Ovary (tissue), 7 donors: ENCODE measurements at regions not wholly inside any gene's neighbourhood (a gene's known extent, or its start where the extent isn't known, plus 50 kb on each side); places are given as distances from the start of the nearest gene placed in this dataset.

Experiments
- DNase-seq, 5 donors: peaks; one replicate each; pipeline ENCODE4 v3.0.0-alpha.2; 2019 to 2020
- H3K27ac ChIP-seq, 2 donors: fragments of 200-600 bp; one replicate each; pipeline versions ENCODE4 v1.5.1 to v1.8.0; 2019 to 2022
- H3K27me3 ChIP-seq: fragments of 200-600 bp; one replicate; pipeline ENCODE4 v1.8.0; 2022
- H3K36me3 ChIP-seq: fragments of 200-600 bp; sonication (generic); one replicate; pipeline ENCODE4 v1.5.1; 2019
- H3K4me1 ChIP-seq: one replicate; pipeline ENCODE4 v1.8.1; 2013; ENCODE audit warnings: mild to moderate bottlenecking, moderate library complexity; ENCODE audit not compliant: insufficient read depth
- H3K4me3 ChIP-seq: fragments of 200-600 bp; sonication (generic); one replicate; pipeline ENCODE4 v1.5.1; 2017
- H3K9me3 ChIP-seq, 2 donors: fragments of 200-600 bp in 1 of 2; sonication (generic) in 1 of 2; one replicate each; pipeline versions ENCODE4 v1.5.1 to v1.8.1; 2013 to 2019; ENCODE audit warnings: mild to moderate bottlenecking in 1 of 2, moderate library complexity in 1 of 2
- CTCF ChIP-seq, 3 donors: fragments of 450-650 bp in 2 of 3; fragments of 200-600 bp in 1 of 3; IDR thresholded peaks; one replicate each; pipeline versions ENCODE4 v1.5.1 to v1.8.0; 2016 to 2022; ENCODE audit warnings: antibody characterized with exemption in 3 of 3, mild to moderate bottlenecking in 1 of 3
- EP300 ChIP-seq: sonication (generic); formaldehyde crosslinking; IDR thresholded peaks from one replicate; pipeline ENCODE4 v1.6.1; 2017; ENCODE audit warnings: antibody characterized with exemption
- POLR2A ChIP-seq: fragments of 450-650 bp; IDR thresholded peaks from one replicate; pipeline ENCODE4 v1.6.1; 2017; ENCODE audit warnings: antibody characterized with exemption, mild to moderate bottlenecking, moderate library complexity
- WGBS, 3 donors: extraction: QIAGEN DNeasy Blood & Tissue Kit in 1 of 3; methylation state at CpG; one replicate each; pipeline versions ENCODE4 v1.1.5 to v1.1.7; 2013 to 2017; 5-methylcytosine and 5-hydroxymethylcytosine counted together
- intact Hi-C, 4 donors: fragments of 100-400 bp; cut with DNase I; formaldehyde crosslinking; loops; one replicate each; pipeline versions ENCODE4 v1.11.0 to v1.15.1; 2022 to 2023
- donor health status: DM: no; HTN: no; CAD: no; lungs with moderate emphysema.
- donor health status: DM: no; HTN: no; CAD: no.
- donor health status: Bipolar disorder and iron deficiency.
- donor health status: DM: no; HTN: no; CAD: no.
- donor health status: DM: yes; HTN: yes; CAD: no.

GRCh38 chr19:31641591-31641990, 292.4 kb upstream of the TSHZ3 start:
- no peak overlapping the region for H3K27ac ChIP-seq
- DNase-seq = no peak
- H3K36me3 ChIP-seq = no peaks in the 10 kb centered on the region
- intact Hi-C loops = no loop called here
- no peaks in the 10 kb centered on the region for H3K9me3 ChIP-seq
- no peak for TF ChIP-seq CTCF (IDR thresholded peaks at IDR 0.05)
- no peak for TF ChIP-seq POLR2A
- no peak for TF ChIP-seq EP300
- no peak overlapping the region for H3K4me3 ChIP-seq
- 80 to 83% (median 82%) methylated on average over 2 of the region's 2 CpGs for WGBS, 3 donors
- H3K27me3 ChIP-seq = no peaks in the 10 kb centered on the region
- H3K4me1 ChIP-seq = no peaks in the 10 kb centered on the region

- H3K9me3 ChIP-seq = no peaks in the 10 kb centered on the region
- H3K4me3 ChIP-seq = no peak overlapping the region
- H3K36me3 ChIP-seq = no peaks in the 10 kb centered on the region
- no peak for TF ChIP-seq EP300
- TF ChIP-seq CTCF (IDR thresholded peaks at IDR 0.05) = no peak
- TF ChIP-seq POLR2A = no peak
- 77 to 89% (median 80%) methylated on average over 9 of the region's 9 CpGs for WGBS, 3 donors
- H3K27ac ChIP-seq = no peak overlapping the region
- no peaks in the 10 kb centered on the region for H3K27me3 ChIP-seq
- DNase-seq = no peak
- intact Hi-C loops = no loop called here
- H3K4me1 ChIP-seq = no peaks in the 10 kb centered on the region
These were observed 299.1 kb upstream of the TSHZ3 start for GRCh38 chr19:31648347-31648746.

- H3K4me3 ChIP-seq = no peak overlapping the region
- TF ChIP-seq CTCF (IDR thresholded peaks at IDR 0.05) = no peak
- TF ChIP-seq EP300 = no peak
- no peak for TF ChIP-seq POLR2A
- no peak for DNase-seq
- no peaks in the 10 kb centered on the region for H3K9me3 ChIP-seq
- intact Hi-C loops = no loop called here
- no peaks in the 10 kb centered on the region for H3K27me3 ChIP-seq
- 94 to 97% (median 96%) methylated on average over 9 of the region's 9 CpGs for WGBS, 3 donors
- H3K4me1 ChIP-seq = no peaks in the 10 kb centered on the region
- H3K27ac ChIP-seq = no peak overlapping the region
- no peaks in the 10 kb centered on the region for H3K36me3 ChIP-seq
These were observed 307.3 kb upstream of the TSHZ3 start for GRCh38 chr19:31656507-31656906.

- WGBS, 3 donors = 78 to 81% (median 80%) methylated on average over 6 of the region's 6 CpGs
- no peaks in the 10 kb centered on the region for H3K9me3 ChIP-seq
- no peaks in the 10 kb centered on the region for H3K36me3 ChIP-seq
- intact Hi-C loops = no loop called here
- H3K27me3 ChIP-seq = no peaks in the 10 kb centered on the region
- no peak for DNase-seq
- H3K4me3 ChIP-seq = no peak overlapping the region
- H3K4me1 ChIP-seq = no peaks in the 10 kb centered on the region
- no peak overlapping the region for H3K27ac ChIP-seq
- no peak for TF ChIP-seq POLR2A
- no peak for TF ChIP-seq CTCF (IDR thresholded peaks at IDR 0.05)
- no peak for TF ChIP-seq EP300
These were observed 310.0 kb upstream of the TSHZ3 start for GRCh38 chr19:31658993-31659896.
